D721Med (cell line): ENCODE measurements at regions not wholly inside any gene's neighbourhood (a gene's known extent, or its start where the extent isn't known, plus 50 kb on each side); places are given as distances from the start of the nearest gene placed in this dataset.
"Not testable (repeated sequence)": the region's sequence is repeated elsewhere in the genome, so short reads cannot be mapped to it uniquely, and the experiment has no call there.

Source experiments
- DNase-seq: peaks from one replicate; pipeline ENCODE4 v3.0.0; 2011; ENCODE audit warnings: low spot score; ENCODE audit not compliant: insufficient read length
- FAIRE-seq: peaks from 2 replicates; lab custom pipeline; 2011; peaks lifted over from hg19 to GRCh38; lab: Jason Lieb, UNC
- CTCF ChIP-seq: IDR thresholded peaks from 2 replicates; pipeline ENCODE4 v1.5.1; 2012; ENCODE audit warnings: mild to moderate bottlenecking, control low read depth; ENCODE audit not compliant: insufficient read depth; ENCODE audit errors: missing control alignments

- DNase-seq (no peak), FAIRE-seq (no peak)
- TF ChIP-seq CTCF, result no peak
Measured at GRCh38 chr5:136579238-136579637, 213.9 kb upstream of the TRPC7 start.

GRCh38 chr5:136569875-136570274, 204.5 kb upstream of the TRPC7 start:
- FAIRE-seq, result not testable (repeated sequence)

DNA sequence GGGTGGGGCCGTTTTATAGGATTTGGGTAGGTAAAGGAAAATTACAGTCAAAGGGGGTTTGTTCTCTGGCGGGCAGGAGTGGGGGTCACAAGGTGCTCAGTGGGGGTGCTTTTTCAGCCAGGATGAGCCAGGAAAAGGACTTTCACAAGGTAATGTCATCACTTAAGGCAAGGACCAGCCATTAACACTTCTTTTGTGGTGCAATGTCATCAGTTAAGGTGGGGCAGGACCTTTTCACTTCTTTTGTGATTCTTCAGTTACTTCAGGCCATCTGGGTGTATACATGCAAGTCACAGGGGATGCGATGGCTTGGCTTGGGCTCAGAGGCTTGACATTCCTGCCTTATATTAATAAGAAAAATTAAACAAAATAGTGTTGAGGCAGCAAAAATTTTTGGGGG, 200.1 kb upstream of the TRPC7 start:
- not testable (repeated sequence) for FAIRE-seq, DNase-seq

More at GRCh38 chr5:136569875-136570274, 204.5 kb upstream of the TRPC7 start:
- DNase-seq, result not testable (repeated sequence)

- not testable (repeated sequence) for DNase-seq, FAIRE-seq
Measured at GRCh38 chr5:136565050-136565449, 199.7 kb upstream of the TRPC7 start.

DNA sequence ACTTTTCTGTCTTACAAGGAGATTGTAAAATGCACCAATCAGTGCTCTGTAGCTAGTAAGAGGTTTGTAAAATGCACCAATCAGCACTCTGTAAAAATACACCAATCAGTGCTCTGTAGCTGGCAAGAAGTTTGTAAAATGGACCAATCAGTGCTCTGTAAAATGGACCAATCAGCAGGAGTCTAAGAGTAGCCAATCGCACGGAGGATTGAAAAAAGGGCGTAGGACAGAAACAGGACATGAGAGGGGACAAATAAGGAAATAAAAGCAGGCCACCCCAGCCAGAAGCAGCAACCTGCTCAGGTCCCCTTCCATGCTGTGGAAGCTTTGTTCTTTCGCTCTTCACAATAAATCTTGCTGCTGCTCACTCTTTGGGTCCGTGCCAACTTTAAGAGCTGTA, 199.1 kb upstream of the TRPC7 start:
- FAIRE-seq, DNase-seq: not testable (repeated sequence)

GRCh38 chr5:136563489-136563888, 198.1 kb upstream of the TRPC7 start:
- TF ChIP-seq CTCF, result no peak
- no peak for DNase-seq
- no peak for FAIRE-seq

- FAIRE-seq, result no peak
- TF ChIP-seq CTCF, result no peak
- no peak for DNase-seq
Measured at GRCh38 chr5:136560126-136560525, 194.8 kb upstream of the TRPC7 start.

DNA sequence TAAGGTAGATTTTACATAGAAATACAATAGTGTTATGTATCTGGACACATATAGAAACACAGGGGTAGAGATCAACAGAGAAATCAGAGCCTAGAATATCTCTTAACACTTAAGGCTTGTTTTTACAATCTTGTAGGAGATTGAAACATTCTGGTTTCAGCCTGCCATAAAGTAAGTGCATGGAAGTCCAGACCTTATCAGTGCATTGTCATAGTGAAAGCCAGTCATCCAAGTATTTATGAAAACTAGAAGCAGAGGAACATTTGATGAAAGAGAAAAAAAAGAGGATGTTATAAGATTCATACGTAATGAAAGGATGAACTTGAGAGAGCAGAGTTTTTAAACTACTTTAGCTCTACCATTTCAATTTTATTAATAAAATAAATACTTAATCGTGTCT, 194.3 kb upstream of the TRPC7 start:
- FAIRE-seq, result no peak
- TF ChIP-seq CTCF, result no peak
- DNase-seq, result no peak

DNA sequence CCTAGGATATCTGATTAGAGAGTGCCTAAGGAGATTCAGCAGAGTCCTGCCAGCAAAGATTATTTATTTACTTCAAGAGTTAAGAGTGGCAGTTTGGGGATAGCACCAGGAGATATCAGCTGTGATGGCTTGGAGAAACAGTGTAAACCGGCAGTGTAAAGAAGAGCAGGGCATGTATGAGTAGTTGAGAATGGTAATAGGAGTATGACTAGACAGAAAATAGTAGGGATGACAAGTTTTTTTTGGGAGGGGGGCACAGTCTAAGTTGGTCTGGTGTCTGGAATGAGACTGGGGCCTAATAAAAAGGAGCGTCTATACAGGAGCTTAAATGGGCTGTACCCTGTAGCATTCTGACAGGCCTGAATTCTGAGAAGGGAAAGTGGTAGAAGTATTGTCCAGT, 181.8 kb upstream of the TRPC7 start:
- not testable (repeated sequence) for FAIRE-seq, DNase-seq

DNA sequence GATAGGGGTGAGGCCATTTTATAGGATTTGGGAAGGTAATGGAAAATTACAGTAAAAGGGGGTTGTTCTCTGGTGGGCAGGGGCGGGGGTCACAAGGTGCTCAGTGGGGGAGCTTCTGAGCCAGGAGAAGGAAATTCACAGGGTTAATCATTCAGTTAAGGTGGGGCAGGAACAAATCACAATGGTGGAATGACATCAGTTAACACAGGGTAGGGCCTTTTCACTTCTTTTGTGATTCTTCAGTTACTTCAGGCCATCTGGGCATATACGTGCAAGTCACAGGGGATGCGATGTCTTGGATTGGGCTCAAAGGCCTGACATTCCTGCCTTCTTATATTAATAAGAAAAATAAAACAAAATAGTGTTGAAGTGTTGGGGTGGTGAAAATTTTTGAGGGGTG, 181.1 kb upstream of the TRPC7 start:
- not testable (repeated sequence) for DNase-seq, FAIRE-seq

GRCh38 chr5:136545031-136545430, 179.7 kb upstream of the TRPC7 start:
- DNase-seq, FAIRE-seq: not testable (repeated sequence)
